Suprapubic skin (tissue), 4 donors: ENCODE measurements at regions not wholly inside any gene's neighbourhood (a gene's known extent, or its start where the extent isn't known, plus 50 kb on each side); places are given as distances from the start of the nearest gene placed in this dataset.

ENCODE experiments used
- DNase-seq, 2 donors: peaks; one replicate each; pipeline ENCODE4 v3.0.0-alpha.2; 2019; ENCODE audit warnings: low spot score in 2 of 2
- H3K27ac ChIP-seq: fragments of 200-600 bp; sonication (generic); one replicate; pipeline ENCODE4 v1.5.1; 2019
- H3K27me3 ChIP-seq: fragments of 200-600 bp; sonication (generic); one replicate; pipeline ENCODE4 v1.5.1; 2019
- H3K36me3 ChIP-seq: fragments of 200-600 bp; sonication (generic); one replicate; pipeline ENCODE4 v1.5.1; 2019
- H3K4me1 ChIP-seq: fragments of 200-600 bp; sonication (generic); one replicate; pipeline ENCODE4 v1.5.1; 2019
- H3K4me3 ChIP-seq: fragments of 200-600 bp; sonication (generic); one replicate; pipeline ENCODE4 v1.5.1; 2019; ENCODE audit warnings: mild to moderate bottlenecking
- H3K9me3 ChIP-seq: fragments of 200-600 bp; sonication (generic); one replicate; pipeline ENCODE4 v1.5.1; 2019
- EP300 ChIP-seq: sonication (generic); formaldehyde crosslinking; IDR thresholded peaks from one replicate; pipeline ENCODE4 v1.6.1; 2017; ENCODE audit warnings: antibody characterized with exemption
- POLR2A ChIP-seq, 2 donors: fragments of 450-650 bp; IDR thresholded peaks; one replicate each; pipeline ENCODE4 v1.6.1; 2017; ENCODE audit warnings: antibody characterized with exemption in 2 of 2, mild to moderate bottlenecking in 2 of 2, moderate library complexity in 2 of 2
- POLR2AphosphoS5 ChIP-seq, 3 donors: sonication (generic); formaldehyde crosslinking; IDR thresholded peaks; one replicate each; pipeline ENCODE4 v1.6.1; 2017; ENCODE audit warnings: antibody characterized with exemption in 3 of 3
- WGBS: methylation state at CpG from one replicate; pipeline ENCODE4 v1.1.5; 2018; 5-methylcytosine and 5-hydroxymethylcytosine counted together
- TF ChIP-seq, protein P1 (sequence below), 2 donors: fragments of 200-600 bp in 1 of 2; fragments of 450-650 bp in 1 of 2; sonication (generic) in 1 of 2; IDR thresholded peaks; one replicate each; pipeline ENCODE4 v1.5.1; 2016 to 2019; ENCODE audit warnings: antibody characterized with exemption in 2 of 2, mild to moderate bottlenecking in 1 of 2, moderate library complexity in 1 of 2

- Histone ChIP-seq H3K36me3 (no peaks in the 10 kb centered on the region), H3K4me3 (no peak overlapping the region), H3K27ac (no peak overlapping the region), H3K27me3 (peaks cover 50% of the 10 kb centered on the region), H3K9me3 (no peaks in the 10 kb centered on the region), H3K4me1 (no peaks in the 10 kb centered on the region)
- WGBS, result 82% methylated on average over 18 of the region's 18 CpGs
- no peak for DNase-seq
- TF ChIP-seq POLR2A (IDR thresholded peaks at IDR 0.05) (no peak), POLR2AphosphoS5 (IDR thresholded peaks at IDR 0.05) (no peak), EP300 (no peak)
- TF ChIP-seq, protein P1, sequence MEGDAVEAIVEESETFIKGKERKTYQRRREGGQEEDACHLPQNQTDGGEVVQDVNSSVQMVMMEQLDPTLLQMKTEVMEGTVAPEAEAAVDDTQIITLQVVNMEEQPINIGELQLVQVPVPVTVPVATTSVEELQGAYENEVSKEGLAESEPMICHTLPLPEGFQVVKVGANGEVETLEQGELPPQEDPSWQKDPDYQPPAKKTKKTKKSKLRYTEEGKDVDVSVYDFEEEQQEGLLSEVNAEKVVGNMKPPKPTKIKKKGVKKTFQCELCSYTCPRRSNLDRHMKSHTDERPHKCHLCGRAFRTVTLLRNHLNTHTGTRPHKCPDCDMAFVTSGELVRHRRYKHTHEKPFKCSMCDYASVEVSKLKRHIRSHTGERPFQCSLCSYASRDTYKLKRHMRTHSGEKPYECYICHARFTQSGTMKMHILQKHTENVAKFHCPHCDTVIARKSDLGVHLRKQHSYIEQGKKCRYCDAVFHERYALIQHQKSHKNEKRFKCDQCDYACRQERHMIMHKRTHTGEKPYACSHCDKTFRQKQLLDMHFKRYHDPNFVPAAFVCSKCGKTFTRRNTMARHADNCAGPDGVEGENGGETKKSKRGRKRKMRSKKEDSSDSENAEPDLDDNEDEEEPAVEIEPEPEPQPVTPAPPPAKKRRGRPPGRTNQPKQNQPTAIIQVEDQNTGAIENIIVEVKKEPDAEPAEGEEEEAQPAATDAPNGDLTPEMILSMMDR (IDR thresholded peaks at IDR 0.05), result no peak
These were observed 230.6 kb downstream of the FOXL1 start for GRCh38 chr16:86808863-86809444.

- Histone ChIP-seq H3K27ac (no peak overlapping the region), H3K9me3 (no peaks in the 10 kb centered on the region), H3K36me3 (no peaks in the 10 kb centered on the region), H3K27me3 (peaks cover 44% of the 10 kb centered on the region), H3K4me3 (no peak overlapping the region), H3K4me1 (no peaks in the 10 kb centered on the region)
- TF ChIP-seq POLR2AphosphoS5 (IDR thresholded peaks at IDR 0.05) (no peak), EP300 (no peak), POLR2A (IDR thresholded peaks at IDR 0.05) (no peak)
- TF ChIP-seq, protein P1 (IDR thresholded peaks at IDR 0.05), result no peak
- no peak for DNase-seq
- 81% methylated on average over 8 of the region's 8 CpGs for WGBS
These were observed 231.2 kb downstream of the FOXL1 start for GRCh38 chr16:86809458-86809955.

- 93% methylated on average over 2 of the region's 2 CpGs for WGBS
- H3K36me3 ChIP-seq, result no peaks in the 10 kb centered on the region
- no peaks in the 10 kb centered on the region for H3K9me3 ChIP-seq
- no peak for DNase-seq
- H3K4me3 ChIP-seq, result no peak overlapping the region
- TF ChIP-seq, protein P1 (IDR thresholded peaks at IDR 0.05), result no peak
- no peak for TF ChIP-seq EP300
- no peak for TF ChIP-seq POLR2A (IDR thresholded peaks at IDR 0.05)
- no peak for TF ChIP-seq POLR2AphosphoS5 (IDR thresholded peaks at IDR 0.05)
- H3K4me1 ChIP-seq, result no peaks in the 10 kb centered on the region
- H3K27ac ChIP-seq, result no peak overlapping the region
- peaks cover 41% of the 10 kb centered on the region for H3K27me3 ChIP-seq
These were observed 231.7 kb downstream of the FOXL1 start for GRCh38 chr16:86810062-86810461.

- Histone ChIP-seq H3K4me3 (no peak overlapping the region), H3K9me3 (no peaks in the 10 kb centered on the region), H3K27ac (no peak overlapping the region), H3K4me1 (no peaks in the 10 kb centered on the region), H3K27me3 (peaks cover 20% of the 10 kb centered on the region), H3K36me3 (no peaks in the 10 kb centered on the region)
- no peak for DNase-seq
- WGBS, result 63% methylated on average over 2 of the region's 2 CpGs
- TF ChIP-seq, protein P1 (IDR thresholded peaks at IDR 0.05), result no peak
These were observed 234.1 kb downstream of the FOXL1 start for GRCh38 chr16:86812363-86812970.

DNA sequence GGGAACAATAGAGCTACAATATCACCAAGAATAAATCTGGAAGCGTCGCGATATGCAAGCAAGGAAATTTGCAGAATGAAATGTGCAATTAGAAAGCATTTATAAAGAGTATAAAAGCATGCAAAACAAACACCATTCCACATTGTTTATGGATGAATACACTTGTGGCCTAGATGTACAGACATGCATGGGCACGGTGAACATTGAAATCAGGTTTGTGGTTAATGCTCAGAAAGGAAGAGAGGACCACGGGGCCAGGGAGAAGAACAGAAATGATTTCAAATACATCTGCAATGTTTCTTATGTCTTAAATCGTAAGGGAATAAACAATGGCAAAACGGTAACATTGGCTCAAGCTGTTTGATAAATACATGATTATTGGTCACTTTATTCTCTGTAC, 235.9 kb downstream of the FOXL1 start:
- H3K27me3 ChIP-seq, result peaks cover 18% of the 10 kb centered on the region

More for the DNA sequence above, 235.9 kb downstream of the FOXL1 start:
- no peak overlapping the region for H3K27ac ChIP-seq
- H3K4me3 ChIP-seq, result no peak overlapping the region
- H3K4me1 ChIP-seq, result no peaks in the 10 kb centered on the region
- TF ChIP-seq, protein P1 (IDR thresholded peaks at IDR 0.05), result no peak
- no peak for TF ChIP-seq EP300
- TF ChIP-seq POLR2A (IDR thresholded peaks at IDR 0.05), result no peak
- TF ChIP-seq POLR2AphosphoS5 (IDR thresholded peaks at IDR 0.05), result no peak
- DNase-seq, result no peak
- no peaks in the 10 kb centered on the region for H3K36me3 ChIP-seq
- no peaks in the 10 kb centered on the region for H3K9me3 ChIP-seq
- 86% methylated on average over 7 of the region's 7 CpGs for WGBS
